GM12878 (cell line): ENCODE measurements at regions not wholly inside any gene's neighbourhood (a gene's known extent, or its start where the extent isn't known, plus 50 kb on each side); places are given as distances from the start of the nearest gene placed in this dataset.

Source experiments
- ATAC-seq: fragments of 200-7000 bp; cut with Tn5 transposase; 3 replicates; pipeline ENCODE4 v1.9.1; 2020; ENCODE audit warnings: mild to moderate bottlenecking, moderate library complexity
- BruUV-seq: library from RNA; stranded (reverse); fragments of 400-500 nt; replicated peaks from 2 replicates; lab custom pipeline; 2021; lab: Mats Ljungman, UMichigan
- CTCF ChIA-PET: fragments of 300-600 bp; sonication (Branson Sonifier 250); formaldehyde crosslinking; extraction: SDS; loops from one replicate; lab custom pipeline; 2021; ENCODE audit warnings: inconsistent platforms; lab: Yijun Ruan, JAX
- POLR2A ChIA-PET: fragments of 350-600 bp; formaldehyde crosslinking; extraction: SDS; loops from one replicate; lab custom pipeline; 2021; ENCODE audit warnings: inconsistent platforms; lab: Charles Lee
- RAD21 ChIA-PET: fragments of 300-600 bp; sonication (Branson Sonifier 250); formaldehyde crosslinking; loops from one replicate; lab custom pipeline; 2023; ENCODE audit warnings: antibody characterized with exemption; ENCODE audit not compliant: unreplicated experiment; lab: Charles Lee
- SMC1A ChIA-PET: fragments of 300-600 bp; sonication (Branson Sonifier 250); formaldehyde crosslinking; loops from one replicate; lab custom pipeline; 2023; ENCODE audit not compliant: unreplicated experiment, uncharacterized antibody; lab: Charles Lee
- DNase-seq: peaks from one replicate; pipeline ENCODE4 v3.0.0-alpha.2; 2011; ENCODE audit warnings: low read depth, low spot score
- FAIRE-seq: peaks from 3 replicates; lab custom pipeline; 2011; peaks lifted over from hg19 to GRCh38; lab: Jason Lieb, UNC
- H2AFZ ChIP-seq: 2 replicates; pipeline ENCODE4 v1.6.0; 2011; ENCODE audit warnings: low read depth, low read length, control low read depth; ENCODE audit not compliant: control insufficient read depth
- H3K27ac ChIP-seq: 2 replicates; pipeline ENCODE4 v1.5.1; 2011; ENCODE audit warnings: control low read depth; ENCODE audit not compliant: control insufficient read depth, insufficient read depth
- H3K27me3 ChIP-seq, 2 experiments: replicated peaks in 1 of 2; 2 replicates each; pipeline versions ENCODE4 v1.6.0 to v1.6.1; 2011; ENCODE audit warnings: low read length in 1 of 2; ENCODE audit not compliant: control insufficient read depth in 2 of 2, insufficient read depth in 2 of 2
- H3K36me3 ChIP-seq, 2 experiments: 2 replicates each; pipeline ENCODE4 v1.5.1; 2011; ENCODE audit warnings: low read length in 1 of 2; ENCODE audit not compliant: control insufficient read depth in 2 of 2, insufficient read depth in 2 of 2
- H3K4me1 ChIP-seq: 2 replicates; pipeline ENCODE4 v1.6.1; 2011; ENCODE audit warnings: mild to moderate bottlenecking, low read length, moderate library complexity, mixed read lengths; ENCODE audit not compliant: control insufficient read depth, insufficient read depth
- H3K4me2 ChIP-seq: 2 replicates; pipeline ENCODE4 v1.6.0; 2011; ENCODE audit warnings: control low read depth; ENCODE audit not compliant: control insufficient read depth, insufficient read depth
- H3K4me3 ChIP-seq: fragments of 200-600 bp; sonication (generic); 2 replicates; pipeline ENCODE4 v1.5.1; 2016
- H3K79me2 ChIP-seq: 2 replicates; pipeline ENCODE4 v1.6.0; 2011; ENCODE audit warnings: low read length; ENCODE audit not compliant: control insufficient read depth, insufficient read depth
- H3K9ac ChIP-seq: 2 replicates; pipeline ENCODE4 v1.8.0; 2011; ENCODE audit warnings: low read length, control low read depth, mixed read lengths; ENCODE audit not compliant: control insufficient read depth, insufficient read depth
- H3K9me3 ChIP-seq: replicated peaks from 3 replicates; pipeline ENCODE4 v1.5.1; 2011; ENCODE audit warnings: mild to moderate bottlenecking, low read length; ENCODE audit not compliant: control insufficient read depth, insufficient read depth
- H4K20me1 ChIP-seq: 2 replicates; pipeline ENCODE4 v1.6.0; 2011; ENCODE audit not compliant: control insufficient read depth, insufficient read depth
- BHLHE40 ChIP-seq, 2 experiments: fragments of 450-650 bp in 1 of 2; IDR thresholded peaks; 2 replicates each; pipeline ENCODE4 v1.6.1; 2011 to 2017; ENCODE audit warnings: low read depth in 2 of 2, borderline replicate concordance in 1 of 2, improper control_type of control experiment in 1 of 2, low read length in 1 of 2, mild to moderate bottlenecking in 1 of 2
- FOS ChIP-seq: IDR thresholded peaks from 3 replicates; pipeline ENCODE4 v1.6.1; 2011; ENCODE audit warnings: borderline replicate concordance; ENCODE audit not compliant: insufficient read length; ENCODE audit errors: extremely low read depth
- FOXK2 ChIP-seq: fragments of 450-650 bp; IDR thresholded peaks from 2 replicates; pipeline ENCODE4 v1.6.1; 2017; ENCODE audit warnings: mild to moderate bottlenecking, moderate library complexity
- FOXM1 ChIP-seq: IDR thresholded peaks from 2 replicates; pipeline ENCODE4 v1.6.1; 2012; ENCODE audit warnings: low read depth, mild to moderate bottlenecking, inconsistent platforms, low read length, moderate library complexity
- GABPA ChIP-seq: IDR thresholded peaks from 2 replicates; pipeline ENCODE4 v1.6.1; 2014; ENCODE audit warnings: antibody characterized with exemption, low read depth, mild to moderate bottlenecking, inconsistent platforms
- HDAC2 ChIP-seq: fragments of 200-600 bp; sonication (generic); IDR thresholded peaks from 2 replicates; pipeline ENCODE4 v1.6.1; 2017
- HDGF ChIP-seq: fragments of 450-650 bp; IDR thresholded peaks from 2 replicates; pipeline ENCODE4 v1.6.1; 2016; ENCODE audit warnings: antibody characterized with exemption
- MYB ChIP-seq: fragments of 150-350 bp; IDR thresholded peaks from 2 replicates; pipeline ENCODE4 v1.6.1; 2014; ENCODE audit warnings: mild to moderate bottlenecking, low read depth, low read length, borderline replicate concordance
- NR2F1 ChIP-seq: fragments of 450-650 bp; conservative IDR thresholded peaks from 2 replicates; pipeline ENCODE4 v1.6.1; 2017; ENCODE audit warnings: mild to moderate bottlenecking
- NRF1 ChIP-seq: conservative IDR thresholded peaks from 2 replicates; pipeline ENCODE4 v1.6.1; 2011; ENCODE audit warnings: mild to moderate bottlenecking, low read depth, low read length, improper control_type of control experiment
- RB1 ChIP-seq: fragments of 450-650 bp; formaldehyde crosslinking; IDR thresholded peaks from 2 replicates; pipeline ENCODE4 v1.6.1; 2017; ENCODE audit warnings: mild to moderate bottlenecking, borderline replicate concordance
- TAF1 ChIP-seq: IDR thresholded peaks from 2 replicates; pipeline ENCODE4 v1.6.1; 2011; ENCODE audit warnings: mild to moderate bottlenecking, low read depth, low read length, borderline replicate concordance
- ZNF217 ChIP-seq: fragments of 450-650 bp; IDR thresholded peaks from 2 replicates; pipeline ENCODE4 v1.6.1; 2017; ENCODE audit warnings: antibody characterized with exemption, mild to moderate bottlenecking
- WGBS: methylation state at CpG from one replicate; pipeline ENCODE4 v1.1.6; 2016; ENCODE audit warnings: low lambda C conversion rate; ENCODE audit not compliant: insufficient replicate concordance, insufficient coverage; ENCODE audit errors: missing lambda C conversion rate; 5-methylcytosine and 5-hydroxymethylcytosine counted together
- in situ Hi-C: fragments of 300-500 bp; cut with MboI; formaldehyde crosslinking; loops from 9 replicates; pipeline ENCODE4 v1.14.3; 2018; ENCODE audit warnings: mixed read lengths
- intact Hi-C: fragments of 100-400 bp; cut with micrococcal nuclease; formaldehyde crosslinking; loops from one replicate; pipeline ENCODE4 v1.14.2; 2022; ENCODE audit not compliant: unreplicated experiment
- TF ChIP-seq, protein P1 (sequence below): fragments of 450-650 bp; formaldehyde crosslinking; IDR thresholded peaks from 2 replicates; pipeline ENCODE4 v1.4.0; 2020; ENCODE audit warnings: mild to moderate bottlenecking, moderate library complexity
- TF ChIP-seq, protein P2 (sequence below): IDR thresholded peaks from 2 replicates; pipeline ENCODE4 v1.6.1; 2012; ENCODE audit warnings: mild to moderate bottlenecking, low read depth, low read length
- TF ChIP-seq, protein P3 (sequence below): fragments of 450-650 bp; IDR thresholded peaks from 2 replicates; pipeline ENCODE4 v1.6.1; 2017; ENCODE audit warnings: borderline replicate concordance

DNA sequence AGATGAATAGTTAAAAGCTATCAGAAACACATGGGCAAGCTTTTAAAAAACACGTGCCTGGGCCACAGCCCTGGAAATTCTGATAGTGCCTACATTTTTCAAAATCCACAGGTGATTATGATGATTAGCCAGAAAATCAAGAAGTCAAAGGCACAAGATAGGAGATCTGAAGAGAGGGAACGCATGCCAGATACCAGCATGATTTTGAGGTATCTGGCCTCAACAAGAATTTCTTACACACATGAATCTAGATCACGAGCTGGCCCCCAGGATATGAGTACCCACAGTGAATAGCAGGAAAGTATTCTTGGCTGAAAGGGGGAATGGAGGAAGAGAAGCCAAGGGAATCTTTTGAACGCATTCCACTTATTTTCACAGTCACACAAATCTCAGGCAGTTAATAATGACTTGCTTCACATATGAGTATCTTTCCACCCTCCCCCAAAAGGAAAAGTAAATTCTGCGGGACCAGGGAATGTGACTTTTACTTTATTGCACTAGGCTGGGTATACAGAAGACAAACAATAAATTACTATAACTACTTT lies 438.2 kb downstream of the BCAT1 start:
- no peak overlapping the region for H3K4me2 ChIP-seq
- FAIRE-seq (no peak), ATAC-seq (no peak), DNase-seq (no peak)
- no peak overlapping the region for H2AFZ ChIP-seq
- H4K20me1 ChIP-seq = no peaks in the 10 kb centered on the region
- no peaks in the 10 kb centered on the region for H3K79me2 ChIP-seq
- H3K4me3 ChIP-seq = no peak overlapping the region
- in situ Hi-C loops (no loop called here), intact Hi-C loops (no loop called here)
- ChIA-PET SMC1A (interaction anchor here (0.7 kb wide), 1 partner anchor 12 kb away, joined by 3 read pairs; no protein-coding TSS in a partner anchor), RAD21 (no interaction called here), CTCF (interaction anchor here (0.6 kb wide), 1 partner anchor 554 kb away, joined by 3 read pairs; no protein-coding TSS in a partner anchor), POLR2A (no interaction called here)
- no peak overlapping the region for H3K9ac ChIP-seq
- no peaks in the 10 kb centered on the region for H3K4me1 ChIP-seq
- whole genome bisulfite sequencing = 43% methylated on average over 5 of the region's 5 CpGs
- H3K9me3 ChIP-seq = no peaks in the 10 kb centered on the region
- H3K36me3 ChIP-seq = no peaks in the 10 kb centered on the region
- no TSS peak for BruUV-seq
- TF ChIP-seq MYB (no peak), HDAC2 (no peak), HDGF (no peak), TAF1 (no peak), ZNF217 (no peak), FOS (no peak), RB1 (no peak), NR2F1 (no peak), BHLHE40 (IDR thresholded peaks at IDR 0.05; ENCODE audit: borderline replicate concordance in 1 of 2, low read depth in 2 of 2, low read length in 1 of 2) (no peak), FOXK2 (no peak), FOXM1 (no peak), NRF1 (no peak), GABPA (no peak)
- TF ChIP-seq, protein P1, sequence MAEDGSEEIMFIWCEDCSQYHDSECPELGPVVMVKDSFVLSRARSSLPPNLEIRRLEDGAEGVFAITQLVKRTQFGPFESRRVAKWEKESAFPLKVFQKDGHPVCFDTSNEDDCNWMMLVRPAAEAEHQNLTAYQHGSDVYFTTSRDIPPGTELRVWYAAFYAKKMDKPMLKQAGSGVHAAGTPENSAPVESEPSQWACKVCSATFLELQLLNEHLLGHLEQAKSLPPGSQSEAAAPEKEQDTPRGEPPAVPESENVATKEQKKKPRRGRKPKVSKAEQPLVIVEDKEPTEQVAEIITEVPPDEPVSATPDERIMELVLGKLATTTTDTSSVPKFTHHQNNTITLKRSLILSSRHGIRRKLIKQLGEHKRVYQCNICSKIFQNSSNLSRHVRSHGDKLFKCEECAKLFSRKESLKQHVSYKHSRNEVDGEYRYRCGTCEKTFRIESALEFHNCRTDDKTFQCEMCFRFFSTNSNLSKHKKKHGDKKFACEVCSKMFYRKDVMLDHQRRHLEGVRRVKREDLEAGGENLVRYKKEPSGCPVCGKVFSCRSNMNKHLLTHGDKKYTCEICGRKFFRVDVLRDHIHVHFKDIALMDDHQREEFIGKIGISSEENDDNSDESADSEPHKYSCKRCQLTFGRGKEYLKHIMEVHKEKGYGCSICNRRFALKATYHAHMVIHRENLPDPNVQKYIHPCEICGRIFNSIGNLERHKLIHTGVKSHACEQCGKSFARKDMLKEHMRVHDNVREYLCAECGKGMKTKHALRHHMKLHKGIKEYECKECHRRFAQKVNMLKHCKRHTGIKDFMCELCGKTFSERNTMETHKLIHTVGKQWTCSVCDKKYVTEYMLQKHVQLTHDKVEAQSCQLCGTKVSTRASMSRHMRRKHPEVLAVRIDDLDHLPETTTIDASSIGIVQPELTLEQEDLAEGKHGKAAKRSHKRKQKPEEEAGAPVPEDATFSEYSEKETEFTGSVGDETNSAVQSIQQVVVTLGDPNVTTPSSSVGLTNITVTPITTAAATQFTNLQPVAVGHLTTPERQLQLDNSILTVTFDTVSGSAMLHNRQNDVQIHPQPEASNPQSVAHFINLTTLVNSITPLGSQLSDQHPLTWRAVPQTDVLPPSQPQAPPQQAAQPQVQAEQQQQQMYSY (CRISPR knock-in tag) = no peak
- TF ChIP-seq, protein P2, sequence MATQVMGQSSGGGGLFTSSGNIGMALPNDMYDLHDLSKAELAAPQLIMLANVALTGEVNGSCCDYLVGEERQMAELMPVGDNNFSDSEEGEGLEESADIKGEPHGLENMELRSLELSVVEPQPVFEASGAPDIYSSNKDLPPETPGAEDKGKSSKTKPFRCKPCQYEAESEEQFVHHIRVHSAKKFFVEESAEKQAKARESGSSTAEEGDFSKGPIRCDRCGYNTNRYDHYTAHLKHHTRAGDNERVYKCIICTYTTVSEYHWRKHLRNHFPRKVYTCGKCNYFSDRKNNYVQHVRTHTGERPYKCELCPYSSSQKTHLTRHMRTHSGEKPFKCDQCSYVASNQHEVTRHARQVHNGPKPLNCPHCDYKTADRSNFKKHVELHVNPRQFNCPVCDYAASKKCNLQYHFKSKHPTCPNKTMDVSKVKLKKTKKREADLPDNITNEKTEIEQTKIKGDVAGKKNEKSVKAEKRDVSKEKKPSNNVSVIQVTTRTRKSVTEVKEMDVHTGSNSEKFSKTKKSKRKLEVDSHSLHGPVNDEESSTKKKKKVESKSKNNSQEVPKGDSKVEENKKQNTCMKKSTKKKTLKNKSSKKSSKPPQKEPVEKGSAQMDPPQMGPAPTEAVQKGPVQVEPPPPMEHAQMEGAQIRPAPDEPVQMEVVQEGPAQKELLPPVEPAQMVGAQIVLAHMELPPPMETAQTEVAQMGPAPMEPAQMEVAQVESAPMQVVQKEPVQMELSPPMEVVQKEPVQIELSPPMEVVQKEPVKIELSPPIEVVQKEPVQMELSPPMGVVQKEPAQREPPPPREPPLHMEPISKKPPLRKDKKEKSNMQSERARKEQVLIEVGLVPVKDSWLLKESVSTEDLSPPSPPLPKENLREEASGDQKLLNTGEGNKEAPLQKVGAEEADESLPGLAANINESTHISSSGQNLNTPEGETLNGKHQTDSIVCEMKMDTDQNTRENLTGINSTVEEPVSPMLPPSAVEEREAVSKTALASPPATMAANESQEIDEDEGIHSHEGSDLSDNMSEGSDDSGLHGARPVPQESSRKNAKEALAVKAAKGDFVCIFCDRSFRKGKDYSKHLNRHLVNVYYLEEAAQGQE = no peak
- TF ChIP-seq, protein P3, sequence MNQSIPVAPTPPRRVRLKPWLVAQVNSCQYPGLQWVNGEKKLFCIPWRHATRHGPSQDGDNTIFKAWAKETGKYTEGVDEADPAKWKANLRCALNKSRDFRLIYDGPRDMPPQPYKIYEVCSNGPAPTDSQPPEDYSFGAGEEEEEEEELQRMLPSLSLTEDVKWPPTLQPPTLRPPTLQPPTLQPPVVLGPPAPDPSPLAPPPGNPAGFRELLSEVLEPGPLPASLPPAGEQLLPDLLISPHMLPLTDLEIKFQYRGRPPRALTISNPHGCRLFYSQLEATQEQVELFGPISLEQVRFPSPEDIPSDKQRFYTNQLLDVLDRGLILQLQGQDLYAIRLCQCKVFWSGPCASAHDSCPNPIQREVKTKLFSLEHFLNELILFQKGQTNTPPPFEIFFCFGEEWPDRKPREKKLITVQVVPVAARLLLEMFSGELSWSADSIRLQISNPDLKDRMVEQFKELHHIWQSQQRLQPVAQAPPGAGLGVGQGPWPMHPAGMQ = no peak
- H3K27me3 ChIP-seq = no peaks in the 10 kb centered on the region
- no peak overlapping the region for H3K27ac ChIP-seq
